Adrenal gland (tissue), 9 donors: ENCODE measurements at regions not wholly inside any gene's neighbourhood (a gene's known extent, or its start where the extent isn't known, plus 50 kb on each side); places are given as distances from the start of the nearest gene placed in this dataset.

ENCODE experiments used
- DNase-seq, 7 donors: peaks; one replicate each; pipeline ENCODE4 v3.0.0-alpha.2; 2019 to 2020
- H3K27ac ChIP-seq, 5 donors: fragments of 200-600 bp; sonication (generic) in 4 of 5; 1 replicate in 3 of 5; 2 replicates in 2 of 5; pipeline versions ENCODE4 v1.5.1 to v1.8.0; 2016 to 2020; ENCODE audit warnings: mild to moderate bottlenecking in 1 of 5
- H3K27me3 ChIP-seq: fragments of 200-600 bp; 2 replicates; pipeline ENCODE4 v1.8.0; 2021
- H3K36me3 ChIP-seq, 2 donors: fragments of 200-600 bp; replicated peaks in 1 of 2; 1 replicate in 1 of 2; 2 replicates in 1 of 2; pipeline versions ENCODE4 v1.5.1 to v1.8.0; 2018 to 2022
- H3K4me1 ChIP-seq, 2 donors: fragments of 200-600 bp; replicated peaks in 1 of 2; 1 replicate in 1 of 2; 2 replicates in 1 of 2; pipeline versions ENCODE4 v1.5.1 to v1.8.0; 2018 to 2021
- H3K4me3 ChIP-seq, 4 donors: fragments of 200-600 bp; sonication (generic) in 3 of 4; one replicate each; pipeline ENCODE4 v1.5.1; 2016 to 2018
- H3K9me3 ChIP-seq, 3 donors: fragments of 200-600 bp; sonication (generic) in 1 of 3; replicated peaks in 1 of 3; 1 replicate in 2 of 3; 2 replicates in 1 of 3; pipeline versions ENCODE4 v1.5.1 to v1.8.0; 2016 to 2021
- CTCF ChIP-seq, 6 experiments: fragments of 450-650 bp in 4 of 6; fragments of 200-600 bp in 2 of 6; sonication (generic) in 1 of 6; IDR thresholded peaks; 1 replicate in 5 of 6; 2 replicates in 1 of 6; pipeline versions ENCODE4 v1.5.1 to v1.8.0; 2016 to 2021; ENCODE audit warnings: antibody characterized with exemption in 6 of 6, mild to moderate bottlenecking in 2 of 6, moderate library complexity in 1 of 6
- POLR2A ChIP-seq, 2 donors: fragments of 450-650 bp; IDR thresholded peaks; one replicate each; pipeline ENCODE4 v1.6.1; 2017; ENCODE audit warnings: antibody characterized with exemption in 2 of 2, mild to moderate bottlenecking in 2 of 2, moderate library complexity in 1 of 2
- WGBS, 4 donors: extraction: QIAGEN DNeasy Blood & Tissue Kit in 2 of 4; methylation state at CpG; one replicate each; pipeline versions ENCODE4 v1.1.5 to v1.1.7; 2013 to 2017; 5-methylcytosine and 5-hydroxymethylcytosine counted together
- intact Hi-C, 2 donors: fragments of 100-400 bp; cut with DNase I; formaldehyde crosslinking; loops; one replicate each; pipeline versions ENCODE4 v1.14.1 to v1.15.0; 2022 to 2023
- donor health status: healthy with polysubstance abuse.
- donor health status: Bipolar disorder and iron deficiency.
- donor health status: DM: yes; HTN: yes; CAD: no.
- donor health status: DM: no; HTN: no; CAD: no.
- donor health status: DM: no; HTN: no; CAD: no.

- TF ChIP-seq CTCF (IDR thresholded peaks at IDR 0.05) (no peak), POLR2A (IDR thresholded peaks at IDR 0.05) (no peak)
- H3K4me3 ChIP-seq = no peak overlapping the region
- no peaks in the 10 kb centered on the region for H3K9me3 ChIP-seq
- H3K27ac ChIP-seq = no peak overlapping the region
- 60 to 74% (median 67%) methylated on average over 5 of the region's 5 CpGs for WGBS, 4 donors
- H3K36me3 ChIP-seq = no peaks in the 10 kb centered on the region
- no peaks in the 10 kb centered on the region for H3K4me1 ChIP-seq
- intact Hi-C loops = no loop called here
- DNase-seq = no peak
- H3K27me3 ChIP-seq = no peaks in the 10 kb centered on the region
Observed at GRCh38 chr5:61805101-61805500, 473.0 kb downstream of the ZSWIM6 start.

- Histone ChIP-seq H3K27ac (no peak overlapping the region), H3K36me3 (no peaks in the 10 kb centered on the region), H3K4me3 (no peak overlapping the region), H3K27me3 (no peaks in the 10 kb centered on the region), H3K4me1 (no peaks in the 10 kb centered on the region), H3K9me3 (no peaks in the 10 kb centered on the region)
- DNase-seq = no peak
- intact Hi-C loops = no loop called here
- TF ChIP-seq POLR2A (IDR thresholded peaks at IDR 0.05) (no peak), CTCF (IDR thresholded peaks at IDR 0.05) (no peak)
- 76 to 85% (median 81%) methylated on average over 3 of the region's 3 CpGs for WGBS, 4 donors
Observed at GRCh38 chr5:61806491-61807020, 474.5 kb downstream of the ZSWIM6 start.

GRCh38 chr5:61808091-61808490, 476.0 kb downstream of the ZSWIM6 start:
- intact Hi-C loops = no loop called here
- Histone ChIP-seq H3K4me3 (no peak overlapping the region), H3K27me3 (no peaks in the 10 kb centered on the region), H3K4me1 (no peaks in the 10 kb centered on the region), H3K27ac (no peak overlapping the region), H3K36me3 (no peaks in the 10 kb centered on the region), H3K9me3 (no peaks in the 10 kb centered on the region)
- 77 to 80% (median 79%) methylated on average over 3 of the region's 3 CpGs for WGBS, 4 donors
- DNase-seq = no peak
- TF ChIP-seq CTCF (IDR thresholded peaks at IDR 0.05) (no peak), POLR2A (IDR thresholded peaks at IDR 0.05) (no peak)

GRCh38 chr5:61808909-61809308, 476.9 kb downstream of the ZSWIM6 start:
- 83 to 87% (median 84%) methylated on average over 9 of the region's 9 CpGs for WGBS, 4 donors

More at GRCh38 chr5:61808909-61809308, 476.9 kb downstream of the ZSWIM6 start:
- Histone ChIP-seq H3K27ac (no peak overlapping the region), H3K36me3 (no peaks in the 10 kb centered on the region), H3K4me3 (no peak overlapping the region), H3K9me3 (no peaks in the 10 kb centered on the region), H3K4me1 (no peaks in the 10 kb centered on the region), H3K27me3 (no peaks in the 10 kb centered on the region)
- DNase-seq = no peak
- intact Hi-C loops = no loop called here
- TF ChIP-seq POLR2A (IDR thresholded peaks at IDR 0.05) (no peak), CTCF (IDR thresholded peaks at IDR 0.05) (no peak)
